Pons (tissue), 1 donor: ENCODE measurements at regions not wholly inside any gene's neighbourhood (a gene's known extent, or its start where the extent isn't known, plus 50 kb on each side); places are given as distances from the start of the nearest gene placed in this dataset.
A peak's percentile ranks its signal among the peaks of the same experiment; 100 is the strongest.
"Not testable (repeated sequence)": the region's sequence is repeated elsewhere in the genome, so short reads cannot be mapped to it uniquely, and the experiment has no call there.

Experiments used
- DNase-seq: peaks from one replicate; pipeline ENCODE4 v3.0.0-alpha.2; 2016; ENCODE audit warnings: low spot score

DNA sequence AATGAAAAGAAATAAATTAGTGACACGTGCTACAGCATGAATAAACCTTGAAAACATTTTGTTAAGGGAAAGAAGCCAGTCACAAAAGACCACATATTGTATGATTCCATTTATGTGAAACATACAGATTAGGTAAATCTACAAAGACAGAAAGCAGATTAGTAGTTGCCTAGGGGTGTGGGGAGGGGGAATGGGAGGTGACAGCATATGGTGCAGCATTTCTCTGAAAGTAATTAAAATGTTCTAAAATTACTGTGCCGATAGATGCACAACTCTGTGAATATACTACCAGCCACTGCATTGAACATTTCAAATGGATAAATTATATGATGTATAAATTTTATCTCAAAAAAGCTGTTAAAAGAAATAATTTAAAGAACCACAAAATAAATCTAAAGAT lies 161.0 kb downstream of the TRIB2 start:
- no peak for DNase-seq

GRCh38 chr2:12879649-12880048 lies 162.9 kb downstream of the TRIB2 start:
- no peak for DNase-seq

GRCh38 chr2:12881952-12882351 lies 165.2 kb downstream of the TRIB2 start:
- no peak for DNase-seq

- DNase-seq = no peak
These were observed 165.7 kb downstream of the TRIB2 start for GRCh38 chr2:12882393-12882792.

GRCh38 chr2:12883906-12884305 lies 167.2 kb downstream of the TRIB2 start:
- no peak for DNase-seq

GRCh38 chr2:12884713-12885282 lies 168.1 kb downstream of the TRIB2 start:
- DNase-seq = peak; percentile 2

DNA sequence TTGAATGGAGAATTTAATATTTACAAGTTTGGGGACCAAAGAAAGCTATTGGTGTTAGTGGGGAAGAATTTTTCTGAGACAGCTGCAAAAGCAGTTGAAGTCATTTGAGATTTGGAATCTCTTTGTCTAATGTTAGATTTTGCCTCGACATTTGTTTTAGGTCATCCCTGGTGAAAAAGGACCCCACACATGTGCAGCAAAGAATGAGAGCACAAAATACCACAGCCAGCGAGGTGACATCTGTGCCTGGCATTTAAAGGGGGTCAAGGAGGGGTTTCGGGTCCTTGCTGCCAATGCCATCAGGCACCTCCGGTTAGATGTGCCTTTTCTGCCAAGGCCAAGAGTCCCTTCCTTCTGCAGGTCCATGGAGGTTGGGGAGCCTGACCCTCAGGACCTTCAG lies 173.3 kb downstream of the TRIB2 start:
- no peak for DNase-seq

- DNase-seq = no peak
These were observed 173.8 kb downstream of the TRIB2 start for GRCh38 chr2:12890481-12890991.

DNA sequence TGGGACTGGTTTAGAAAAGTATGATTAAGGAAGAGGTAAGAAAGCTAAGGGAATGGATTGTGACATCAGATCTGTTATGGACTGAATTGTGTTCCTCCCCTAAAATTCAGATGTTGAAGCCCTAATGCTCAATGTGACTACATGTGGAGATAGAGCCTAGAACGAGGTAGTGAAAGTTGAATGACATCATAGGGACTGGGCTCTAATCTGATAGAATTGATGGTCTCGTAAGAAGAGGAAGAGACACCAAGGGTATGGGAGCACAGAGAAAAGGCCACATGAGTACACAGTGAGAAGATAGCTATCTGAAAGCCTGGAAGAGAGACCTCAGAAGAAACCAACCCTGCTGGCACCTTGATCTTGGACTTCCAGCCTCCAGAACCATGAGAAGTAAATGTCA lies 178.3 kb downstream of the TRIB2 start:
- no peak for DNase-seq

DNA sequence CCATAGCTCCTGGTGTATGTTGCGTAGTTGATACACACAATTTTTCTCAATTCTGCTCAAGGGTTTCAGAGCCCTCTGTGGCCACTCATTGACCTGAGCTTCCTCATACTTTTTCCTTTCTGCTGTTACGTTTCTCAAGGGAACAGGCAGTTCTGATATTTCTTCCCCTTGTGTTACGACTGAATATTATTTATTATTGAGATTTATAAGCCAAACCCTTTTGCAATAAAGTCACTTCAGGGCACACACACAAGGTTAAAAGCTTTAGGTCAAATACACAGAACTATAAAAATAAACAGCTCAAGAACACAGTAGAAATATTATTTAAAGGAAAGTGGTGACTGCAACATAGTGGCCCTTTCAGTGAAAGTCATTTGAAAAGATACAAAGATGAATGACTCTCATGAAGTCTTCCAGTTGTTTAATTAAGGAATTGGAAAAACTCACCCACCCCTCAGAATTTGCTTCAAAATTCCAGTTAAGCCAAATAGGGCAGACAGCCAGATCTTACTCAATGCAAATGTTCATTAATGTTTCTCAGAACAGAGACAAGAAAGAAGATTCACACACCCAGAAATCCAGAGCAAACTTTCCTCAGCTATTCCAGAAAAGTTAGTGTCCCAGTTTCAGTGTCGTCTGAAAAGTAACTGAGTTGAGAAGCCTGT lies 179.7 kb downstream of the TRIB2 start:
- DNase-seq = no peak

DNA sequence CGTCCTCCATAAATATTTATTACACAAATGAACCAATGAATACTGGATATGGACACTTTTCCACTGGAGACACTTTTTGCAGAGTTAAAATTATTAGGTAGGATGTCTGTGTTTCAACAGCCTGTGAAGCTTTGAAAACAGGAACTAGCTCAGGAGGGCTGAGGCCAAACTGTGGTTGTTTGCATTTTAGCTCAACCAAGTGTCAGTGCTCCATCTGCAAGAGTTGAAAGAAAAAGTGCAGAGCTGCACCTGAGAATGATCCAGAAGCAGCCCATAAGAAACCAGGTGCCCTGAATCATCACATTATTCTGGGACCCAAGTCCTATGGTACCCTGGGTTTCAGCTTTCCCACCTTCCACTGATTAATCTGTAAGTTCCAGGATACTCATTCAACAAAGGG lies 180.4 kb downstream of the TRIB2 start:
- no peak for DNase-seq

GRCh38 chr2:12903272-12903671 lies 186.5 kb downstream of the TRIB2 start:
- DNase-seq = no peak

GRCh38 chr2:12910431-12910830 lies 193.7 kb downstream of the TRIB2 start:
- DNase-seq = no peak

GRCh38 chr2:12915787-12916186 lies 199.1 kb downstream of the TRIB2 start:
- DNase-seq = no peak

DNA sequence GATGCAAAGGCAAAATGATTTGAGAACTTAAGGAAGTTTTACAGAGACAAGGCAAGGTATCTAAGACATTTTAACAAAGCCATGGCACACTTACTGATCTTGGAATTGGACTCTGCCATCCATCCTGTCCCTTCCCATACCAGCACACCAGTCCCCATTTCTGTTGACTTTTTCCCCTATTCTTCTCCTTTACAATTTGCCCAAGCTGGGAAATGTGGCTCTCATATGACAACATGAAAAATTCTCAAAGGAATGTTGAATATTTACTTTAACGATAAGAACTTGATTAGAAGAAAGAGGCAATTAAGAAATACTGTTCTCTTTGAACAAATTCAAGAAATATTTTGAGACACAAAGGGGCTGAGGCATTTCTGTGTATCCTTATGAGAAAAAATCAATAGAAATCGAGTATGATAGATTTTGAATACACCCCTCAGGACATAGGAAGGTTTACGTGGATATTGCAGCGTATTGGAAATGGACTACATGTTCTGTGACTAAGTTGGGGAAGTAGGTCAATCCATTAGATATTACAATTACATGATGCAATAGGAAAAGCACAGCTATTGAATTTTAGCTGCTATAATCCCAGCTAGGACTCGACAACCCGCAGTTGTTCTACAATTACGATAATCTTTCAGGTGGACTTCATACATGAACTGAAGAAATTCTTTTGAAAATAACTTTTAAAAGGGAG lies 201.6 kb downstream of the TRIB2 start:
- DNase-seq = no peak

GRCh38 chr2:12918835-12919445 lies 202.2 kb downstream of the TRIB2 start:
- peak; percentile 10 for DNase-seq

- no peak for DNase-seq
These were observed 204.6 kb downstream of the TRIB2 start for GRCh38 chr2:12921321-12921720.

DNA sequence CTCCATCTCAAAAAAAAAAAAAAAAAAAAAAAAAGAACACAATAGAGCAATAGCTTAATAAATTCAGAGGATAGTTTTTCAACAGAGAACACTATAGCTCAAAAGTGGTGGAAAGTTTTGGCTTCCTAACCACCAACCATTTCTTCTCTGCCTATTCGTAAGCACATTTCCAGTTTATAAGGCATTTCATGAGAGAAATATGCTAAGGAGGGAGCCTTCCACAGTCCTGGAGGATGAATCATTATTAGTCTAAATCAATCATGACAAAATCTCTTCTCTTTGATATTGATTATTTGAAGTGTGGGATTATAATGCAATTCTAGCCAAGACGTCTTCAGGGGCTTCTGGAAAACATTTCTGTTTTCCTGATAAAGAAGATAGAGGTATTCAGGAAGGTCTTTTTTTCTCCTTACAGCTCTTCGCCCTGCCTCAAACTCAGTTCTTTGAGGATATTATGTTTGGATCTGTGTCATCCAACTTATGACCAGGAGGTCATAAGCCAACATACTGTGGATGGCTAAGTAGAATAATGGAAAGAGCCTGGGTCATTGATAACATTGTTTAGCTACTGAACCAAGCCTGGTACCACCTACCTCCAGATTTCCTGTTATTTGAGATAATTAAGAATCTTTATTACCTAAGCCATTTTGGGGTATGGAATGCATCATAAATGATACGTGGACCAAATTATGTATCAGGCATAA lies 207.3 kb downstream of the TRIB2 start:
- no peak for DNase-seq

DNA sequence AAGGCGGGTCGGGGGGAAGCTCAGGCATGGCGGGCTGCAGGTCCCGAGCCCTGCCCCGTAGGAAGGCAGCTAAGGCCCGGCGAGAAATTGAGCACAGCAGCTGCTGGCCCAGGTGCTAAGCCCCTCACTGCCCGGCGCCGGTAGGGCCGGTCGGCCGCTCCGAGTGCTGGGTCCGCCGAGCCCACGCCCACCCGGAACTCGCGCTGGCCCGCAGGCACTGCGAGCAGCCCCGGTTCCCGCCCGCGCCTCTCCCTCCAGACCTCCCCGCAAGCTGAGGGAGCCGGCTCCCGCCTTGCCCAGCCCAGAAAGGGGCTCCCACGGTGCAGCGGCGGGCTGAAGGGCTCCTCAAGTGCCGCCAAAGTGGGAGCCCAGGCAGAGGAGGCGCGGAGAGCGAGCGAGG lies 209.9 kb downstream of the TRIB2 start:
- DNase-seq = not testable (repeated sequence)

GRCh38 chr2:12928197-12928774 lies 211.6 kb downstream of the TRIB2 start:
- DNase-seq = no peak

DNA sequence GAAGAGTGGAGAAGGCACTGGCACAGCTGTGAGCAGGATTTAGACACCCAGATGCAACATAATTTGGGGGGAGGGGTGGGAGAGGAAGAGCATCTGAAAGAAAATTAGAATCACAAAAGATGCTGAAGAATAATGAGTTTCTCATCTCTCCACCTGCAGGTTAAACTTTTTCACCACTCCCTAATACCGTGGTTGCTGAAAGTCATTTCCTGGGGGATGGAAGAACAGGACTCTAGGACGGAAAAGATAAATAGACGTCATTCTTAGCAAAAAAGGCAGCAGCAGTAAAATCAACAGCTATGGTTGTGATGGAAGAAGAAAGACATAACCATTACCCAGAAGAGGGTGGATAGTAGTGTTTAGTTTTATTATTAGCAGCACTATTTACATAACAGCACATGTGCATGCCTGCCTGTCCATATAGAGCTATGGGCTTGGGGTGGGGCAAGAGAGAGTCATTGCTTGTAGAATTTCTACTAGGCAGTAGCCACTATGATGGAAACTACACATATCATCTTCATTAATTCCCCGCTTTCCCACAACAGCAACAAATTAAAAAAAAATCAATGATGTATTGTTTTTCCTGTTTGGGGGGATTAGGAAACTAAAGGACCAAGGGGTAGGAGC lies 212.2 kb downstream of the TRIB2 start:
- DNase-seq = no peak
